OCI-LY1 (cell line): ENCODE measurements at regions not wholly inside any gene's neighbourhood (a gene's known extent, or its start where the extent isn't known, plus 50 kb on each side); places are given as distances from the start of the nearest gene placed in this dataset.

Experiments
- H2AFZ ChIP-seq: fragments of 200-600 bp; sonication (generic), shearing (Covaris generic); 2 replicates; pipeline ENCODE4 v1.6.0; 2014; ENCODE audit warnings: antibody characterized with exemption, mild to moderate bottlenecking, low read length
- H3F3A ChIP-seq: fragments of 200-600 bp; sonication (generic), shearing (Covaris generic); 2 replicates; pipeline ENCODE4 v1.6.0; 2014; ENCODE audit warnings: mild to moderate bottlenecking, antibody characterized with exemption, low read length, moderate library complexity; ENCODE audit not compliant: insufficient read depth
- H3K27ac ChIP-seq: fragments of 200-600 bp; sonication (generic); 2 replicates; pipeline ENCODE4 v1.5.1; 2014; ENCODE audit warnings: low read length, mixed run types, mild to moderate bottlenecking, low read depth; ENCODE audit not compliant: poor library complexity, severe bottlenecking
- H3K27me3 ChIP-seq: fragments of 200-600 bp; sonication (generic); 2 replicates; pipeline ENCODE4 v1.6.0; 2014; ENCODE audit warnings: antibody characterized with exemption, mild to moderate bottlenecking, low read length, moderate library complexity; ENCODE audit not compliant: insufficient read depth
- H3K36me3 ChIP-seq: fragments of 200-600 bp; sonication (generic); 2 replicates; pipeline ENCODE4 v1.6.1; 2014; ENCODE audit warnings: mild to moderate bottlenecking, antibody characterized with exemption, low read length, moderate library complexity, mixed read lengths; ENCODE audit not compliant: insufficient read depth
- H3K4me1 ChIP-seq: fragments of 200-600 bp; sonication (generic); 2 replicates; pipeline ENCODE4 v1.5.1; 2014; ENCODE audit warnings: mild to moderate bottlenecking, low read length, moderate library complexity; ENCODE audit not compliant: insufficient read depth, severe bottlenecking
- H3K4me2 ChIP-seq: fragments of 200-600 bp; sonication (generic), shearing (Covaris generic); 2 replicates; pipeline ENCODE4 v1.6.1; 2014; ENCODE audit warnings: low read length
- H3K4me3 ChIP-seq: fragments of 200-600 bp; sonication (generic); 2 replicates; pipeline ENCODE4 v1.5.1; 2014; ENCODE audit warnings: low read length, low read depth, mild to moderate bottlenecking, mixed read lengths; ENCODE audit not compliant: poor library complexity, severe bottlenecking
- H3K79me2 ChIP-seq: fragments of 200-600 bp; shearing (Covaris generic); 2 replicates; pipeline ENCODE4 v1.6.1; 2016; ENCODE audit warnings: mixed run types, low read length, mixed read lengths; ENCODE audit not compliant: insufficient read depth
- H3K9ac ChIP-seq: fragments of 200-600 bp; sonication (generic), shearing (Covaris generic); 2 replicates; pipeline ENCODE4 v1.6.1; 2014; ENCODE audit warnings: mild to moderate bottlenecking, low read length, mixed read lengths
- H3K9me2 ChIP-seq: fragments of 200-600 bp; sonication (generic), shearing (Covaris generic); 2 replicates; pipeline ENCODE4 v1.6.1; 2014; ENCODE audit warnings: low read depth, mild to moderate bottlenecking, low read length, mixed read lengths
- H3K9me3 ChIP-seq: fragments of 200-600 bp; shearing (Covaris generic); 2 replicates; pipeline ENCODE4 v1.6.1; 2014; ENCODE audit warnings: low read length, mixed read lengths
- H4K20me1 ChIP-seq: fragments of 200-600 bp; sonication (generic), shearing (Covaris generic); 2 replicates; pipeline ENCODE4 v1.6.0; 2016; ENCODE audit warnings: mild to moderate bottlenecking, low read length; ENCODE audit not compliant: insufficient read depth
- EZH2 ChIP-seq: fragments of 200-600 bp; sonication (generic), shearing (Covaris generic); IDR thresholded peaks from 2 replicates; pipeline ENCODE4 v1.8.0; 2017; ENCODE audit warnings: borderline replicate concordance, mixed run types, mild to moderate bottlenecking, antibody characterized with exemption, low read length, moderate library complexity, mixed read lengths
- TF ChIP-seq, protein P1 (sequence below): fragments of 200-600 bp; sonication (generic), shearing (Covaris generic); IDR thresholded peaks from 2 replicates; pipeline ENCODE4 v1.5.1; 2017; ENCODE audit warnings: mild to moderate bottlenecking, antibody characterized with exemption, low read length, moderate library complexity, mixed read lengths

DNA sequence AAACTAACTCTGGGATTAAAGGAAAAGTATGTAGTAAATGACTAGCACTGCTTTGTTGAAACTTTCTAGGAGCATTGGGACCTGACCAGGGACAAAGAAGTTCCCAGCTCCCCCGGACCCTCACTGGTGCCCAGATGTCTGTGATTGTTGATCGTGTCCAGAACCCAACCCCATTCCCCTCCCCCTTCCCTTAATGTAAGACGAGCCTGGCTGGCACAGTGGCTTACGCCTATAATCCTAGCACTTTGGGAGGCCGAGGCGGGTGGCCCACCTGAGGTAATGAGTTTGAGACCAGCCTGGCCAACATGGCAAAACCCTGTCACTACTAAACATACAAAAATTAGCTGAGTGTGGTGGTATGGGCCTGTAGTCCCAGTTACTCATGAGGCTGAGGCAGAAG, 750.3 kb downstream of the CBLN4 start:
- Histone ChIP-seq H4K20me1 (no peaks in the 10 kb centered on the region), H3K27me3 (no peaks in the 10 kb centered on the region), H3K4me3 (no peak overlapping the region), H3K27ac (no peak overlapping the region), H2AFZ (no peak overlapping the region), H3K4me2 (no peak overlapping the region), H3K9me3 (no peaks in the 10 kb centered on the region), H3K9me2 (no peaks in the 10 kb centered on the region), H3K79me2 (no peaks in the 10 kb centered on the region), H3F3A (no peaks in the 10 kb centered on the region), H3K36me3 (no peaks in the 10 kb centered on the region), H3K9ac (no peak overlapping the region), H3K4me1 (no peaks in the 10 kb centered on the region)
- TF ChIP-seq EZH2: no peak

DNA sequence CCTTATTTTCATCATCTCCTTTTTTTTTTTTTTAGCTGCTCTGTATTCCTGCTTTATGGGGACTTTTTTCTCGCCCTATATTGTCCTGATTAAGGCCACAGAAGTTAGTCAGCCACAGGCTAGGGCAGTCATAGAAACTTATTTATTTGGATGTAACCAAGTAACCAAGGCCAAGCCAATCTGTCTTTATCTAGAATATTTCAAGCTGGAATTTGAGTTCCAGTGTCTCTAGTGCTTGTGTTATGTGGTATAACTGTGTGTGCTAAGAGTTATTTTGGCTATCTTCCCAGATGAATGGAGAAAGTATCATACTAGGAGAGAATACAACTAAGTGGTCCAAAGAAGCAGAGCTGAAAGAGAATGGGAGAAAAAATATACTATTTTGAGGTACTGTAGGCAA, 751.5 kb downstream of the CBLN4 start:
- Histone ChIP-seq H3K9me3 (no peaks in the 10 kb centered on the region), H3K9me2 (no peaks in the 10 kb centered on the region), H4K20me1 (no peaks in the 10 kb centered on the region), H3K4me1 (no peaks in the 10 kb centered on the region), H3K4me2 (no peak overlapping the region), H3K79me2 (no peaks in the 10 kb centered on the region), H3K9ac (no peak overlapping the region), H3F3A (no peaks in the 10 kb centered on the region), H3K4me3 (no peak overlapping the region), H3K36me3 (no peaks in the 10 kb centered on the region), H3K27ac (no peak overlapping the region), H3K27me3 (no peaks in the 10 kb centered on the region), H2AFZ (no peak overlapping the region)
- no peak for TF ChIP-seq EZH2
- TF ChIP-seq, protein P1, sequence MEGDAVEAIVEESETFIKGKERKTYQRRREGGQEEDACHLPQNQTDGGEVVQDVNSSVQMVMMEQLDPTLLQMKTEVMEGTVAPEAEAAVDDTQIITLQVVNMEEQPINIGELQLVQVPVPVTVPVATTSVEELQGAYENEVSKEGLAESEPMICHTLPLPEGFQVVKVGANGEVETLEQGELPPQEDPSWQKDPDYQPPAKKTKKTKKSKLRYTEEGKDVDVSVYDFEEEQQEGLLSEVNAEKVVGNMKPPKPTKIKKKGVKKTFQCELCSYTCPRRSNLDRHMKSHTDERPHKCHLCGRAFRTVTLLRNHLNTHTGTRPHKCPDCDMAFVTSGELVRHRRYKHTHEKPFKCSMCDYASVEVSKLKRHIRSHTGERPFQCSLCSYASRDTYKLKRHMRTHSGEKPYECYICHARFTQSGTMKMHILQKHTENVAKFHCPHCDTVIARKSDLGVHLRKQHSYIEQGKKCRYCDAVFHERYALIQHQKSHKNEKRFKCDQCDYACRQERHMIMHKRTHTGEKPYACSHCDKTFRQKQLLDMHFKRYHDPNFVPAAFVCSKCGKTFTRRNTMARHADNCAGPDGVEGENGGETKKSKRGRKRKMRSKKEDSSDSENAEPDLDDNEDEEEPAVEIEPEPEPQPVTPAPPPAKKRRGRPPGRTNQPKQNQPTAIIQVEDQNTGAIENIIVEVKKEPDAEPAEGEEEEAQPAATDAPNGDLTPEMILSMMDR: no peak

GRCh38 chr20:55252521-55252920, 752.8 kb downstream of the CBLN4 start:
- no peaks in the 10 kb centered on the region for H3K36me3 ChIP-seq
- TF ChIP-seq, protein P1: no peak
- TF ChIP-seq EZH2: no peak
- no peak overlapping the region for H2AFZ ChIP-seq
- H3K9me3 ChIP-seq: no peaks in the 10 kb centered on the region
- no peak overlapping the region for H3K27ac ChIP-seq
- H3K9ac ChIP-seq: no peak overlapping the region
- H3K4me2 ChIP-seq: no peak overlapping the region
- no peaks in the 10 kb centered on the region for H3K9me2 ChIP-seq
- H3K4me3 ChIP-seq: no peak overlapping the region
- no peaks in the 10 kb centered on the region for H3K4me1 ChIP-seq
- H4K20me1 ChIP-seq: no peaks in the 10 kb centered on the region
- no peaks in the 10 kb centered on the region for H3K79me2 ChIP-seq
- no peaks in the 10 kb centered on the region for H3F3A ChIP-seq
- H3K27me3 ChIP-seq: no peaks in the 10 kb centered on the region

- no peaks in the 10 kb centered on the region for H3K27me3 ChIP-seq
- H3K36me3 ChIP-seq: no peaks in the 10 kb centered on the region
- TF ChIP-seq EZH2: no peak
- TF ChIP-seq, protein P1: no peak
- no peaks in the 10 kb centered on the region for H4K20me1 ChIP-seq
- H3K9ac ChIP-seq: no peak overlapping the region
- no peaks in the 10 kb centered on the region for H3K4me1 ChIP-seq
- no peaks in the 10 kb centered on the region for H3K9me3 ChIP-seq
- H3K4me2 ChIP-seq: no peak overlapping the region
- no peak overlapping the region for H3K4me3 ChIP-seq
- no peaks in the 10 kb centered on the region for H3F3A ChIP-seq
- H3K9me2 ChIP-seq: no peaks in the 10 kb centered on the region
- no peak overlapping the region for H2AFZ ChIP-seq
- no peaks in the 10 kb centered on the region for H3K79me2 ChIP-seq
- no peak overlapping the region for H3K27ac ChIP-seq
Measured at GRCh38 chr20:55251170-55251569, 754.1 kb downstream of the CBLN4 start.
